MM.1S (cell line): ENCODE measurements at regions not wholly inside any gene's neighbourhood (a gene's known extent, or its start where the extent isn't known, plus 50 kb on each side); places are given as distances from the start of the nearest gene placed in this dataset.

Experiments used
- DNase-seq: peaks from one replicate; pipeline ENCODE4 v3.0.0-alpha.2; 2015
- H2AFZ ChIP-seq: fragments of 300-600 bp; sonication (generic); 2 replicates; pipeline ENCODE4 v1.6.0; 2016; ENCODE audit warnings: antibody characterized with exemption, low read length
- H3F3A ChIP-seq: fragments of 300-600 bp; sonication (generic); 2 replicates; pipeline ENCODE4 v1.6.1; 2016; ENCODE audit warnings: mild to moderate bottlenecking, antibody characterized with exemption, low read length, moderate library complexity, mixed read lengths; ENCODE audit not compliant: insufficient read depth
- H3K27ac ChIP-seq: fragments of 300-600 bp; sonication (generic); 2 replicates; pipeline ENCODE4 v1.5.1; 2016; ENCODE audit warnings: mild to moderate bottlenecking, low read length
- H3K27me3 ChIP-seq: fragments of 300-600 bp; sonication (generic); replicated peaks from 2 replicates; pipeline ENCODE4 v1.6.0; 2016; ENCODE audit warnings: low read length; ENCODE audit not compliant: insufficient read depth
- H3K36me3 ChIP-seq: fragments of 300-600 bp; sonication (generic); replicated peaks from 2 replicates; pipeline ENCODE4 v1.6.1; 2016; ENCODE audit warnings: mild to moderate bottlenecking, low read length, mixed read lengths; ENCODE audit not compliant: insufficient read depth
- H3K4me1 ChIP-seq: fragments of 300-600 bp; sonication (generic); 2 replicates; pipeline ENCODE4 v1.6.1; 2016; ENCODE audit warnings: low read length, mixed read lengths
- H3K4me2 ChIP-seq: fragments of 300-600 bp; sonication (generic); 2 replicates; pipeline ENCODE4 v1.6.0; 2016; ENCODE audit warnings: low read depth, low read length
- H3K4me3 ChIP-seq: fragments of 300-600 bp; sonication (generic); 2 replicates; pipeline ENCODE4 v1.5.1; 2016; ENCODE audit warnings: low read length, mixed read lengths
- H3K79me2 ChIP-seq: fragments of 300-600 bp; sonication (generic); 2 replicates; pipeline ENCODE4 v1.6.1; 2016; ENCODE audit warnings: mixed run types, low read length, mixed read lengths
- H3K9ac ChIP-seq: fragments of 300-600 bp; sonication (generic); 2 replicates; pipeline ENCODE4 v1.6.1; 2016; ENCODE audit warnings: low read length, mixed read lengths
- H3K9me2 ChIP-seq: fragments of 300-600 bp; sonication (generic); replicated peaks from 2 replicates; pipeline ENCODE4 v1.6.1; 2016; ENCODE audit warnings: mild to moderate bottlenecking, low read length, mixed read lengths; ENCODE audit not compliant: insufficient read depth
- H3K9me3 ChIP-seq: fragments of 300-600 bp; sonication (generic); replicated peaks from 2 replicates; pipeline ENCODE4 v1.6.1; 2016; ENCODE audit warnings: mild to moderate bottlenecking, low read length, mixed read lengths; ENCODE audit not compliant: insufficient read depth
- H4K20me1 ChIP-seq: fragments of 300-600 bp; sonication (generic); 2 replicates; pipeline ENCODE4 v1.6.1; 2016; ENCODE audit warnings: mild to moderate bottlenecking, low read length, moderate library complexity, mixed read lengths; ENCODE audit not compliant: insufficient read depth
- EZH2 ChIP-seq: fragments of 300-600 bp; sonication (generic); optimal IDR thresholded peaks from 2 replicates; pipeline ENCODE3; 2017; ENCODE audit warnings: low read depth, mild to moderate bottlenecking, antibody characterized with exemption, low read length, mixed read lengths
- EZH2phosphoT487 ChIP-seq: fragments of 300-600 bp; sonication (generic); IDR thresholded peaks from 2 replicates; pipeline ENCODE4 v1.6.1; 2018; ENCODE audit warnings: antibody characterized with exemption, low read length
- TF ChIP-seq, protein P1 (sequence below): fragments of 300-600 bp; sonication (generic); IDR thresholded peaks from 2 replicates; pipeline ENCODE4 v1.5.1; 2016; ENCODE audit warnings: antibody characterized with exemption, low read length, mixed read lengths

DNA sequence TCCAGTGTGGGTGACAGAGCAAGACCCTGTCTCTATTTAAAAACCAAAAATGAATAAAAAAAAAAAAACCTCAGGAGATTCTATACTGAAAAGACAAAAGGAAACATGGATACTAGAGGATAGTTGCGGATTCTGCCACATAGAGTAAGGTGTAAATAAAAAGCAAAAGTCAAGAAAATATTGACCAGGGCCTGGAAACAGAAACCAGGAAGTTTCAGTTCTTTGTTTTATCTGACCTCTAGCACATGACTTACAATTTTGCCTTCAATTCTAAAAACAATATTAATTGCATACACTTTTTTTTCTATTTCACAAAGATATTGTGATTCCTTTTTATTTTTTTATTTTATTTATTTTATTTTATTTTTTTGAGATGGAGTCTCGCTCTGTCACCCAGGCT, 96.2 kb upstream of the NMUR2 start:
- Histone ChIP-seq H3K4me3 (no peak overlapping the region), H4K20me1 (no peaks in the 10 kb centered on the region), H2AFZ (no peak overlapping the region), H3K27me3 (peaks cover 13% of the 10 kb centered on the region; the same call in 1 of the 2 replicates), H3K36me3 (no peaks in the 10 kb centered on the region), H3K79me2 (no peaks in the 10 kb centered on the region), H3K9me3 (no peaks in the 10 kb centered on the region), H3K4me2 (no peak overlapping the region), H3K4me1 (no peaks in the 10 kb centered on the region), H3K27ac (no peak overlapping the region), H3F3A (no peaks in the 10 kb centered on the region), H3K9ac (no peak overlapping the region), H3K9me2 (no peaks in the 10 kb centered on the region)
- DNase-seq = no peak
- no peak for TF ChIP-seq EZH2
- TF ChIP-seq, protein P1, sequence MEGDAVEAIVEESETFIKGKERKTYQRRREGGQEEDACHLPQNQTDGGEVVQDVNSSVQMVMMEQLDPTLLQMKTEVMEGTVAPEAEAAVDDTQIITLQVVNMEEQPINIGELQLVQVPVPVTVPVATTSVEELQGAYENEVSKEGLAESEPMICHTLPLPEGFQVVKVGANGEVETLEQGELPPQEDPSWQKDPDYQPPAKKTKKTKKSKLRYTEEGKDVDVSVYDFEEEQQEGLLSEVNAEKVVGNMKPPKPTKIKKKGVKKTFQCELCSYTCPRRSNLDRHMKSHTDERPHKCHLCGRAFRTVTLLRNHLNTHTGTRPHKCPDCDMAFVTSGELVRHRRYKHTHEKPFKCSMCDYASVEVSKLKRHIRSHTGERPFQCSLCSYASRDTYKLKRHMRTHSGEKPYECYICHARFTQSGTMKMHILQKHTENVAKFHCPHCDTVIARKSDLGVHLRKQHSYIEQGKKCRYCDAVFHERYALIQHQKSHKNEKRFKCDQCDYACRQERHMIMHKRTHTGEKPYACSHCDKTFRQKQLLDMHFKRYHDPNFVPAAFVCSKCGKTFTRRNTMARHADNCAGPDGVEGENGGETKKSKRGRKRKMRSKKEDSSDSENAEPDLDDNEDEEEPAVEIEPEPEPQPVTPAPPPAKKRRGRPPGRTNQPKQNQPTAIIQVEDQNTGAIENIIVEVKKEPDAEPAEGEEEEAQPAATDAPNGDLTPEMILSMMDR = no peak
- TF ChIP-seq EZH2phosphoT487 = no peak

DNA sequence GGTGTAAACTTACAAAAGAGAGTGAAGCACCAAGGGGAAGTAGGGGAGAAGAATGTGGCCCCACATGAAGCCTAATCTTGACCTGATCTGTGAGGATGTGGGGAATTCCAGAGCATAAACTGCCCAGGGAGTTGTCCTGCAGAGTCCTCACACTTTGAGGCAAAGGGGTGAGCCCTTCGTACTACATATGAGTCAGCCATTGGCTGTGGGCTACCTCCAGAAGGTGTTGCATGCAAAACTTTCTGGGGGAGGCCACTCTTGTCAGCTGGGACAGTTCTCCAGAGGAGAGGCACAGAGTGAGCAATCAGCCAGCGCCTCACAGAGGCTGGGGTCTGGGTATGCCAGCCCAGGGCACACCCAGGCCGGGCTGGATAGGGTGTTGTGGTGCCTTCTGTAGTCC, 98.1 kb upstream of the NMUR2 start:
- H3F3A ChIP-seq = no peaks in the 10 kb centered on the region
- no peak for DNase-seq
- no peak overlapping the region for H2AFZ ChIP-seq
- TF ChIP-seq EZH2phosphoT487 = no peak
- TF ChIP-seq EZH2 = no peak
- TF ChIP-seq, protein P1 = no peak
- H4K20me1 ChIP-seq = no peaks in the 10 kb centered on the region
- H3K9me2 ChIP-seq = no peaks in the 10 kb centered on the region
- peaks cover 13% of the 10 kb centered on the region; the same call in 1 of the 2 replicates for H3K27me3 ChIP-seq
- no peaks in the 10 kb centered on the region for H3K36me3 ChIP-seq
- no peak overlapping the region for H3K4me2 ChIP-seq
- no peaks in the 10 kb centered on the region for H3K4me1 ChIP-seq
- no peaks in the 10 kb centered on the region for H3K79me2 ChIP-seq
- H3K27ac ChIP-seq = no peak overlapping the region
- no peak overlapping the region for H3K9ac ChIP-seq
- no peak overlapping the region for H3K4me3 ChIP-seq
- H3K9me3 ChIP-seq = no peaks in the 10 kb centered on the region

DNA sequence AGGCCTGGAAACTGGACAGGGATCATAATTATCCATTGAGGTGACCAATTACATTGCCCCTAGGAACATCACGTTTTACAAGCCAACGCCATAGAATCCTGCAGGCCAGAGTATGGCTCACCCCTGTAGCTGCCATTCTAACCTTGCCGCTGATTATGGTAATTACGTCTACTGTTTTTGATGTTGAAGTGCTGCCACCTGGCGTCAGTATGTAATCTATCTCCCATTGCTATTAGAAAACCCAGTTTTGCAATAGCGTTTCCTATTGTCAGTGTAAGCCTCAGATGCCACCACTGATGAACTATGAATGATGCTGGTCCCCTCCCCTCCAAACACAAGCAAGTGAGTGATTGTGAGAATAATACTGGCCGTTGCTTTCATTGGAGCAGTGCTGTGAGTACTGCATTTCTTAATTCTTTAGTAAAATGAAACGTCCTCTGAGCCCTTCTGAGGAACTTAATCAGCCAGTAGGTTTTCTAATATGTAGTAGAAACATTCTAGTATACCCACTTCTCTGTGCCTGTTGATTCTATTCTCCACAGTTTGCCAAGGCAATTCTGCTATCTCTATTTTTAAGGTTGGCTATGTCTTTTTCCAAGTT, 100.5 kb upstream of the NMUR2 start:
- no peak for TF ChIP-seq EZH2phosphoT487
- TF ChIP-seq, protein P1 = peak; percentile 73
- DNase-seq = peak; percentile 70
- Histone ChIP-seq H2AFZ (no peak overlapping the region), H3K27ac (no peak overlapping the region), H3K79me2 (no peaks in the 10 kb centered on the region), H3K4me1 (no peaks in the 10 kb centered on the region), H4K20me1 (no peaks in the 10 kb centered on the region), H3K4me3 (no peak overlapping the region), H3K36me3 (no peaks in the 10 kb centered on the region), H3K9me3 (no peaks in the 10 kb centered on the region), H3K9ac (no peak overlapping the region), H3F3A (no peaks in the 10 kb centered on the region), H3K27me3 (peaks cover 13% of the 10 kb centered on the region; the same call in 1 of the 2 replicates), H3K4me2 (no peak overlapping the region), H3K9me2 (no peaks in the 10 kb centered on the region)
